Esophagus squamous epithelium (tissue), 5 donors: ENCODE measurements at regions not wholly inside any gene's neighbourhood (a gene's known extent, or its start where the extent isn't known, plus 50 kb on each side); places are given as distances from the start of the nearest gene placed in this dataset.

Source experiments
- DNase-seq: peaks from one replicate; lab custom pipeline; 2025; lab: John Stamatoyannopoulos, UW
- H3K27ac ChIP-seq, 4 donors: fragments of 200-600 bp; sonication (generic); one replicate each; pipeline ENCODE4 v1.5.1; 2016 to 2019; ENCODE audit warnings: mild to moderate bottlenecking in 1 of 4
- H3K27me3 ChIP-seq, 4 donors: fragments of 200-600 bp; sonication (generic); 1 replicate in 3 of 4; 2 replicates in 1 of 4; pipeline versions ENCODE4 v1.5.1 to v1.6.0; 2017 to 2021; ENCODE audit warnings: antibody characterized with exemption in 1 of 4
- H3K36me3 ChIP-seq, 3 donors: fragments of 200-600 bp; sonication (generic); one replicate each; pipeline ENCODE4 v1.5.1; 2016 to 2019
- H3K4me1 ChIP-seq, 3 donors: fragments of 200-600 bp; sonication (generic); one replicate each; pipeline ENCODE4 v1.5.1; 2017 to 2019
- H3K4me3 ChIP-seq, 4 donors: fragments of 200-600 bp; sonication (generic); 1 replicate in 3 of 4; 2 replicates in 1 of 4; pipeline ENCODE4 v1.5.1; 2016 to 2019; ENCODE audit warnings: mild to moderate bottlenecking in 2 of 4, moderate library complexity in 1 of 4
- H3K9me3 ChIP-seq, 3 donors: fragments of 200-600 bp; sonication (generic); one replicate each; pipeline ENCODE4 v1.5.1; 2016 to 2019
- CTCF ChIP-seq, 6 experiments: fragments of 450-650 bp in 4 of 6; fragments of 200-600 bp in 2 of 6; sonication (generic) in 2 of 6; IDR thresholded peaks; one replicate each; pipeline ENCODE4 v1.5.1; 2016 to 2019; ENCODE audit warnings: antibody characterized with exemption in 6 of 6, mild to moderate bottlenecking in 4 of 6, moderate library complexity in 4 of 6
- POLR2A ChIP-seq, 4 donors: fragments of 450-650 bp; IDR thresholded peaks; one replicate each; pipeline ENCODE4 v1.6.1; 2017; ENCODE audit warnings: antibody characterized with exemption in 4 of 4, mild to moderate bottlenecking in 4 of 4, moderate library complexity in 3 of 4
- WGBS, 2 donors: methylation state at CpG; one replicate each; pipeline ENCODE4 v1.1.5; 2018; 5-methylcytosine and 5-hydroxymethylcytosine counted together
- intact Hi-C: fragments of 100-400 bp; cut with DNase I; formaldehyde crosslinking; loops from one replicate; pipeline ENCODE4 v1.15.0; 2022
- donor health status: DM: yes; HTN: yes; CAD: no.

DNA sequence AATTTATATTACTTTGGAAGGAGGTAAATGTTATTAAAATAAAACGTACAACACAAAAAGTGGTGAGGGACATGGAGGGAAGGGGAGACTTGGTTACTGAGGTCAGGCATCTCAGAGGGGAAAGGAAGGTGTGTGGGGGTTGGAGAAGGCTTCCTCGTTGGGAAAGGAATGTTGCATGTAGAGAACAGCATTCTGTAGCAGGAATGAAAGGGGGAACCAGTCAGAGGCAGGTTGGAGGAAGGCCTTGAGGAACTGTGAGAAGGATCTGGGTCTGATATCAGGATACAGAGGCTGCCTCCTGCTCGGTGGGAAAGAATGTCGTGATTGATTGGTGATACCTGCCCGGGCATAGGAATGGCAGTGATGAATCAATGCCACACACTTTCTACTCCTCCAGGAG, 103.3 kb upstream of the ZFHX3 start:
- TF ChIP-seq CTCF (IDR thresholded peaks at IDR 0.05) (no peak), POLR2A (IDR thresholded peaks at IDR 0.05) (no peak)
- H3K4me1 ChIP-seq, result no peaks in the 10 kb centered on the region
- intact Hi-C loops, result no loop called here
- H3K9me3 ChIP-seq, result no peaks in the 10 kb centered on the region
- peak overlapping the region in 1 of 4 donors; percentile 9 for H3K27ac ChIP-seq
- 39 to 41% methylated on average over 4 to 5 of the region's 5 CpGs for WGBS, 2 donors
- H3K4me3 ChIP-seq, result no peak overlapping the region
- DNase-seq, result no peak
- no peaks in the 10 kb centered on the region for H3K36me3 ChIP-seq
- no peaks in the 10 kb centered on the region for H3K27me3 ChIP-seq

- no peaks in the 10 kb centered on the region for H3K4me1 ChIP-seq
- H3K27me3 ChIP-seq, result no peaks in the 10 kb centered on the region
- TF ChIP-seq POLR2A (IDR thresholded peaks at IDR 0.05) (no peak), CTCF (IDR thresholded peaks at IDR 0.05) (no peak)
- no peaks in the 10 kb centered on the region for H3K9me3 ChIP-seq
- WGBS, 2 donors, result 75 to 79% methylated on average over 4 of the region's 4 CpGs
- intact Hi-C loops, result no loop called here
- no peaks in the 10 kb centered on the region for H3K36me3 ChIP-seq
- H3K27ac ChIP-seq, result no peak overlapping the region
- no peak overlapping the region for H3K4me3 ChIP-seq
- DNase-seq, result no peak
Measured at GRCh38 chr16:73150786-73151185, 102.9 kb upstream of the ZFHX3 start.

DNA sequence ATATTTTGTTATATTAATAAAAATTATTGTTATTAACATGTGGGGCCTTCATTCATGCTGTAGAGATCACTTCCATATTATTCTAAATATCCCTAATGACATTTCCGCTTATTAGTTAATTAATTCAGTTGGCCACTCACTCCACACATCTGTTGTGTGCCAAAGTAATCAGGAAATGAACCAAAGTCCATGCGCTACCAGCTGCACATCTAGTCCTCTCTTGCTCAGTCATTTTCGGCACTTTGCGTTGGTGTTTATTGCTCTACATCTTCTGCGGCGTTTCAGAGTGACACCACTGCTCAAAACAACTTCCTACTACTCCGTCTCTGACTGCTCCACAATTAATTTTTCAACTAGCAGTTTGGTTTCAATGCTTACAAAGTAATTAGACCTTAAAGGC, 101.4 kb upstream of the ZFHX3 start:
- Histone ChIP-seq H3K9me3 (no peaks in the 10 kb centered on the region), H3K27ac (no peak overlapping the region), H3K36me3 (no peaks in the 10 kb centered on the region), H3K4me3 (no peak overlapping the region), H3K4me1 (no peaks in the 10 kb centered on the region), H3K27me3 (no peaks in the 10 kb centered on the region)
- DNase-seq, result no peak
- intact Hi-C loops, result no loop called here
- 55 to 77% methylated on average over 7 of the region's 7 CpGs for WGBS, 2 donors
- TF ChIP-seq POLR2A (IDR thresholded peaks at IDR 0.05) (no peak), CTCF (IDR thresholded peaks at IDR 0.05) (no peak)

- no peaks in the 10 kb centered on the region for H3K36me3 ChIP-seq
- H3K27me3 ChIP-seq, result peaks cover 0 to under 1% (median 0%) of the 10 kb centered on the region in 4 donors
- TF ChIP-seq CTCF (IDR thresholded peaks at IDR 0.05) (no peak), POLR2A (IDR thresholded peaks at IDR 0.05) (no peak)
- DNase-seq, result no peak
- 41 to 47% methylated on average over 3 of the region's 3 CpGs for WGBS, 2 donors
- intact Hi-C loops, result no loop called here
- no peak overlapping the region for H3K27ac ChIP-seq
- peaks cover 0 to 10% (median 0%) of the 10 kb centered on the region in 3 donors for H3K4me1 ChIP-seq
- no peak overlapping the region for H3K4me3 ChIP-seq
- H3K9me3 ChIP-seq, result no peaks in the 10 kb centered on the region
Measured at GRCh38 chr16:73147958-73148357, 100.0 kb upstream of the ZFHX3 start.

DNA sequence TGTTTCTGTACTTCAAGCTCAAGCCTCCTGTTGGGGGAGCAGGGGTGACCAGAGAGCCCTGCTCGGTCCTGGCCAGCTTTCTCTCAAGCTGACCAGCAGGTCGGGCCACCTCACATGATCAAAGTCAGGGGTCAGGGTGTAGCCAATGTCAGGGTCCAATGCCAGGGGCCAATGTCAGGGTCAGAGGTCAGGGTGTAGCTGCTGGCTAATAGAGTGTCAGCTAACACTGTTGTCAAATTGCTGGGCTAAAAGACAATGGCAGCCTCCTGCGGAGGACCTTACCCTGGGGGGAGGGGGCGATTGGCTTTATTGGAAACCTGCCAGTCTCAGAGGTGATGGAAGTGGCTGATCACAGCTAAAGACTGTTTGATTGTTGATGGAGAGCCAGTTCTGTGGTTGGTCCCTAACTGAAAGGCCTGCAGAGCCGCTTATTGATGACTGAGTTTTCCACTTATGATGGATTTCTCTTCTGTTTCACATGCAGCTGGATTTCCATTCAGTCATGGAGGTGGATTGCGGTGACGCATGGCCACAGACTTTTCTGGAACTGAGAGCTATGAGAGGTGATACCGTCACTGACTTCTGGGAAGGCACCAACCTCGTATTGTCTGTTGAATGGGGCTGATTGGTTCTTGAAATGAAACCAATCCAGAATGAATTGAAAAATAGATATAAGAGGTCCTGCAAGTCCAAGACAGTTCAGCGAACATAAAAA, 97.4 kb upstream of the ZFHX3 start:
- TF ChIP-seq POLR2A (IDR thresholded peaks at IDR 0.05) (no peak), CTCF (IDR thresholded peaks at IDR 0.05) (no peak)

More for the DNA sequence above, 97.4 kb upstream of the ZFHX3 start:
- intact Hi-C loops, result no loop called here
- 83 to 85% methylated on average over 8 of the region's 10 CpGs for WGBS, 2 donors
- H3K4me3 ChIP-seq, result no peak overlapping the region
- peaks cover 0 to 10% (median 0%) of the 10 kb centered on the region in 3 donors for H3K4me1 ChIP-seq
- no peaks in the 10 kb centered on the region for H3K36me3 ChIP-seq
- no peak for DNase-seq
- no peaks in the 10 kb centered on the region for H3K9me3 ChIP-seq
- peaks cover 0 to 9% (median 0%) of the 10 kb centered on the region in 4 donors for H3K27me3 ChIP-seq
- no peak overlapping the region for H3K27ac ChIP-seq
